Lower leg skin (tissue), 4 donors: ENCODE measurements at regions not wholly inside any gene's neighbourhood (a gene's known extent, or its start where the extent isn't known, plus 50 kb on each side); places are given as distances from the start of the nearest gene placed in this dataset.

ENCODE experiments used
- DNase-seq, 2 donors: peaks; one replicate each; pipeline ENCODE4 v3.0.0-alpha.2; 2019; ENCODE audit warnings: low spot score in 2 of 2
- H3K4me3 ChIP-seq: fragments of 200-600 bp; sonication (generic); 2 replicates; pipeline ENCODE4 v1.5.1; 2017; ENCODE audit warnings: mild to moderate bottlenecking, low read depth; ENCODE audit not compliant: poor library complexity, severe bottlenecking
- POLR2A ChIP-seq, 2 donors: fragments of 450-650 bp; IDR thresholded peaks; one replicate each; pipeline ENCODE4 v1.6.1; 2016 to 2017; ENCODE audit warnings: antibody characterized with exemption in 2 of 2, mild to moderate bottlenecking in 1 of 2, moderate library complexity in 1 of 2
- WGBS, 2 donors: methylation state at CpG; one replicate each; pipeline ENCODE4 v1.1.5; 2018; 5-methylcytosine and 5-hydroxymethylcytosine counted together
- intact Hi-C: fragments of 100-400 bp; cut with DNase I; formaldehyde crosslinking; loops from one replicate; pipeline ENCODE4 v1.15.0; 2023; ENCODE audit warnings: low total_unique reads
- TF ChIP-seq, protein P1 (sequence below), 3 donors: fragments of 450-650 bp; IDR thresholded peaks; one replicate each; pipeline ENCODE4 v1.5.1; 2016; ENCODE audit warnings: antibody characterized with exemption in 3 of 3, mild to moderate bottlenecking in 3 of 3, moderate library complexity in 2 of 3

DNA sequence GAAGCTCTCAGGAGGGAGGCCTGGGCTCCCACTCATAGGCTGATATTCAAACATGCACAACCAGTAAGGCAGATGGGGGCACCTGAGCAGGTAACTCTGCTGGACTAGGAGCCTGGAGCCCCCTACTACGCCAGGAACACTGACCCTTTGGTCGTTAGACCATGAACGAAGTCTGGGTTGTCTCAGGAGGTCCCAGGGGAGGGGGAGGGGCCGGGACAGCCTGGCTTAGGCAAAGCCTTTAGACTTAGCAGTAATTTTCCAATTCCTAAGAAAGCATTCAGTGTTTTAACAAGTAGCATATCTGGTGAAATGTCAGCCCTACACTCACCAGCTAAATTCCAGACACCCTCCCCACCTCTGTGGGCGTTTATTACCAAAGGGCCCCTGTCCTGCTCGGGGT is 67.4 kb upstream of the ST8SIA2 start:
- intact Hi-C loops = no loop called here
- H3K4me3 ChIP-seq = no peak overlapping the region
- DNase-seq = no peak
- 46 to 61% methylated on average over 6 of the region's 6 CpGs for whole genome bisulfite sequencing, 2 donors
- TF ChIP-seq, protein P1, sequence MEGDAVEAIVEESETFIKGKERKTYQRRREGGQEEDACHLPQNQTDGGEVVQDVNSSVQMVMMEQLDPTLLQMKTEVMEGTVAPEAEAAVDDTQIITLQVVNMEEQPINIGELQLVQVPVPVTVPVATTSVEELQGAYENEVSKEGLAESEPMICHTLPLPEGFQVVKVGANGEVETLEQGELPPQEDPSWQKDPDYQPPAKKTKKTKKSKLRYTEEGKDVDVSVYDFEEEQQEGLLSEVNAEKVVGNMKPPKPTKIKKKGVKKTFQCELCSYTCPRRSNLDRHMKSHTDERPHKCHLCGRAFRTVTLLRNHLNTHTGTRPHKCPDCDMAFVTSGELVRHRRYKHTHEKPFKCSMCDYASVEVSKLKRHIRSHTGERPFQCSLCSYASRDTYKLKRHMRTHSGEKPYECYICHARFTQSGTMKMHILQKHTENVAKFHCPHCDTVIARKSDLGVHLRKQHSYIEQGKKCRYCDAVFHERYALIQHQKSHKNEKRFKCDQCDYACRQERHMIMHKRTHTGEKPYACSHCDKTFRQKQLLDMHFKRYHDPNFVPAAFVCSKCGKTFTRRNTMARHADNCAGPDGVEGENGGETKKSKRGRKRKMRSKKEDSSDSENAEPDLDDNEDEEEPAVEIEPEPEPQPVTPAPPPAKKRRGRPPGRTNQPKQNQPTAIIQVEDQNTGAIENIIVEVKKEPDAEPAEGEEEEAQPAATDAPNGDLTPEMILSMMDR (IDR thresholded peaks at IDR 0.05) = no peak
- no peak for TF ChIP-seq POLR2A (IDR thresholded peaks at IDR 0.05)

DNA sequence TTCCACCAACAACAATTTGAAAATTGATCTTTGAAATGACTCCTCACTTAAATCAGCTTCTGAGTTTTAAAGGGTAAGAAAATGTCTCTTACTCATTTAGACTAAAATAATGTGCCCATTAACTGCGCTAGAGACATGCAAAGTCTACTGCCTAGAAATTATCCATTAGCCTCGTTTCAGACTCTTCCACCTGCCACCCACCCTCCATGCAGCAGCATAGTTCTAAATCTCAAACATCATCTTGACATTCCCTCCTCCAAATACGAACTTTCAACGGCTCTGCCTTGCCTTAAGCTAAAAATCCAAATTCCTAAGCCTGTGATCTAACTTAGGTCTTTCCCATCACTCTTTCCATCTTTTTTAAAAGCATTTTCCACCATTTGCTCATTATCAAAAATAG is 66.6 kb upstream of the ST8SIA2 start:
- no peak overlapping the region for H3K4me3 ChIP-seq
- DNase-seq = no peak
- intact Hi-C loops = no loop called here
- WGBS, 2 donors = 53 to 56% methylated on average over 4 of the region's 4 CpGs
- TF ChIP-seq, protein P1 (IDR thresholded peaks at IDR 0.05) = no peak
- no peak for TF ChIP-seq POLR2A (IDR thresholded peaks at IDR 0.05)

DNA sequence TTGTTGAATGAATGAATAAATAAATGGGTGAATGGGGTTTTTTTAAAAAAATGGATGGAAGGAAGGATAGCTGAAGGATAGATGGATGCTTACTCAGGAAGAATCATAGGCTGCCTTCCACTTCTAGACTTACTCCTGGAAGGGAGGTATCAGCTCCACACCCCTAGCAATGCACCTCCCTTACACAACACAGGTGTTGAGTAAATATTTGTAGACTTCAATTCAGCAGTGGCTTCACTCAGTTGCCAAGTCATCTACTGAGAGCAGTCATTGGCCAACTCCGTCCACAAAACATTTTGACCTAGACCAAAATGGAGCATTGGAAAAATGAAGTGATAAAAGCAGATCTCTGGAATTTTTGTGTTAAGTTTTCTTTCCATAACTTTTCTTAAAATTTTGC is 65.5 kb upstream of the ST8SIA2 start:
- TF ChIP-seq POLR2A (IDR thresholded peaks at IDR 0.05) = no peak
- TF ChIP-seq, protein P1 (IDR thresholded peaks at IDR 0.05) = no peak
- 85 to 87% methylated on average over 1 of the region's 1 CpG for WGBS, 2 donors
- intact Hi-C loops = no loop called here
- DNase-seq = no peak
- no peak overlapping the region for H3K4me3 ChIP-seq

DNA sequence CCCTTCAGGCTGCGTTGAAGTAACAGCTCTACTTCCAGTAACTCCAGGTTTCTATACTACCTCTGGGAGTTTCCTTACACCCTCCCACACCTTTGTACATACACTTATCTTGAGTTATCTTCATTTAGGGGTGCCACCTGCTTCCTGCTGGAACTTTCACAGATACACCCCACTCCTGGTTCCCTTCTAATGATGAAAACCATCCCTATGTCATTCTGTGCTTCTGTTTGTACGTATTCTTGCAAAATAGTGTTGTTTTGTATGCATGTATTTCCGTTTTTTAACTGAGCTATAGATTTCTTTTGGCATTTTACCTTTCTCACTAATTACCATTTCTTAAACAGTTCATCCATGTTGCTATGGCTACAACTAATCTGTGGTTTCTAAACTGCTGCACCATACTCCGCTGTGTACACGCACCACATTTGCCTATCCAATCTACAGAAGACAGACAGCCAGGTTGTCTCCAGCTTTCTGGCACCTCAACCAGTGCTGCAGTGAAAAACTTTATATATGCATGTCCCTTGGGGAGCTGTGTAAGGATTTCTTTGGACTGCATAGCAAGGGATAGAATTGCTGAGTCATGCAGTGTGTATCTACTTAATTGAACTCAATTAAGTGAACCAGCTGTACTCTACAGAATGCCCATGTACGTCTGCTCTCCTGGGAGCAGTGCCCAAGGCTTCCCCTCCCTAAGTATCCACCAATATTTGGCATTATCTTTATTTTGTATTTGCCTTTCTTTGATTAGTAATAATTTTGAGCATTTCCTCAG is 61.4 kb upstream of the ST8SIA2 start:
- intact Hi-C loops = no loop called here
- no peak for TF ChIP-seq POLR2A (IDR thresholded peaks at IDR 0.05)
- TF ChIP-seq, protein P1 (IDR thresholded peaks at IDR 0.05) = no peak
- no peak overlapping the region for H3K4me3 ChIP-seq
- DNase-seq = no peak
- 80 to 85% methylated on average over 6 of the region's 6 CpGs for WGBS, 2 donors

DNA sequence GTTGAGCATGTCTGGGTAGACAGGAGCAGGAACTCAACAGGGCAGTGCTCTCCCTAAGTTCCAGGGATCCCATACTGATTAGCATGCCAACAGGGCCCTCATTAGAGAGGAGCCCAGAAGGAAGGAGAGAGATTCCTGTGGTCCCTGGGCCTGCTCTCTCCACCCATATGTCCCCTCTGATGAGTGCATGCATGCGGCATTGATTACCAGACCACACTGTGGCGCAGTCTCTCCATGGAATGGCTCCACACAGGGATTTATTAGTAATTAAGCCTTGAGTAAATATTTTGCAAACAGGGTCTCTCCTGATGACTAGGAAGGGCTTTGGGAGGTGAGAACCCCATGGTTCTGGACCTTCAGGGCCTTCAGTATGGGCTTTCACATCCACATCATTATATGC is 60.0 kb upstream of the ST8SIA2 start:
- WGBS, 2 donors = 70 to 97% methylated on average over 2 of the region's 2 CpGs
- H3K4me3 ChIP-seq = no peak overlapping the region
- TF ChIP-seq, protein P1 (IDR thresholded peaks at IDR 0.05) = no peak
- intact Hi-C loops = no loop called here
- no peak for DNase-seq
